IPS DF 19.7 (cell line): ENCODE measurements at regions not wholly inside any gene's neighbourhood (a gene's known extent, or its start where the extent isn't known, plus 50 kb on each side); places are given as distances from the start of the nearest gene placed in this dataset.
"Not testable (repeated sequence)": the region's sequence is repeated elsewhere in the genome, so short reads cannot be mapped to it uniquely, and the experiment has no call there.

Experiments used
- DNase-seq: peaks from one replicate; pipeline ENCODE4 v3.0.0-alpha.2; 2013; ENCODE audit warnings: low read depth, low spot score

- no peak for DNase-seq
Measured at GRCh38 chr5:91946870-91947269, 563.8 kb upstream of the ARRDC3 start.

GRCh38 chr5:91941588-91941987, 558.5 kb upstream of the ARRDC3 start:
- no peak for DNase-seq

- no peak for DNase-seq
Measured at GRCh38 chr5:91938441-91938840, 555.3 kb upstream of the ARRDC3 start.

- DNase-seq, result no peak
Measured at GRCh38 chr5:91937121-91937520, 554.0 kb upstream of the ARRDC3 start.

- DNase-seq, result no peak
Measured at GRCh38 chr5:91929522-91929817, 546.4 kb upstream of the ARRDC3 start.

- DNase-seq, result no peak
Measured at GRCh38 chr5:91928754-91929521, 545.8 kb upstream of the ARRDC3 start.

- no peak for DNase-seq
Measured at GRCh38 chr5:91927439-91927838, 544.3 kb upstream of the ARRDC3 start.

GRCh38 chr5:91925249-91925648, 542.1 kb upstream of the ARRDC3 start:
- DNase-seq, result no peak

- DNase-seq, result not testable (repeated sequence)
Measured at GRCh38 chr5:91917037-91917814, 534.1 kb upstream of the ARRDC3 start.

GRCh38 chr5:91910655-91911054, 527.5 kb upstream of the ARRDC3 start:
- no peak for DNase-seq

- no peak for DNase-seq
Measured at GRCh38 chr5:91910247-91910646, 527.1 kb upstream of the ARRDC3 start.

GRCh38 chr5:91906494-91906893, 523.4 kb upstream of the ARRDC3 start:
- no peak for DNase-seq

GRCh38 chr5:91906027-91906426, 522.9 kb upstream of the ARRDC3 start:
- no peak for DNase-seq

- no peak for DNase-seq
Measured at GRCh38 chr5:91898898-91899297, 515.8 kb upstream of the ARRDC3 start.

- DNase-seq, result no peak
Measured at GRCh38 chr5:91898019-91898418, 514.9 kb upstream of the ARRDC3 start.

GRCh38 chr5:91888810-91889209, 505.7 kb upstream of the ARRDC3 start:
- no peak for DNase-seq

GRCh38 chr5:91885291-91886265, 502.5 kb upstream of the ARRDC3 start:
- DNase-seq, result no peak

- DNase-seq, result no peak
Measured at GRCh38 chr5:91884036-91884435, 500.9 kb upstream of the ARRDC3 start.

GRCh38 chr5:91875196-91875779, 492.2 kb upstream of the ARRDC3 start:
- no peak for DNase-seq

- DNase-seq, result no peak
Measured at GRCh38 chr5:91867799-91868198, 484.7 kb upstream of the ARRDC3 start.

- DNase-seq, result no peak
Measured at GRCh38 chr5:91865915-91866314, 482.8 kb upstream of the ARRDC3 start.

GRCh38 chr5:91864962-91865361, 481.8 kb upstream of the ARRDC3 start:
- no peak for DNase-seq
